ENCODE measurements at regions not wholly inside any gene's neighbourhood (a gene's known extent, or its start where the extent isn't known, plus 50 kb on each side); places are given as distances from the start of the nearest gene placed in this dataset.

- TF ChIP-seq CHD7 (IDR thresholded peaks at IDR 0.05; ENCODE audit: insufficient replicate concordance, low read length) (no peak), KDM1A (IDR thresholded peaks at IDR 0.05; ENCODE audit: borderline replicate concordance, low read length) (no peak), CHD1 (IDR thresholded peaks at IDR 0.05; ENCODE audit: low read depth, low read length) (no peak), CREB1 (IDR thresholded peaks at IDR 0.05) (no peak), BCL11A (IDR thresholded peaks at IDR 0.05; ENCODE audit: low read depth in 2 of 2, low read length in 2 of 2) (no peak)
Measured at GRCh38 chr2:158917121-158917520, 51.3 kb upstream of the TANC1 start (continued).
